IMR-90 (cell line): ENCODE measurements at regions not wholly inside any gene's neighbourhood (a gene's known extent, or its start where the extent isn't known, plus 50 kb on each side); places are given as distances from the start of the nearest gene placed in this dataset.

ENCODE experiments used
- ATAC-seq: fragments of 200-7000 bp; cut with Tn5 transposase; 2 replicates; pipeline ENCODE4 v1.9.1; 2020; ENCODE audit warnings: low read depth, mild to moderate bottlenecking, moderate library complexity
- BruUV-seq: library from RNA; stranded (reverse); fragments of 400-500 nt; replicated peaks from 2 replicates; lab custom pipeline; 2021; lab: Mats Ljungman, UMichigan
- CTCF ChIA-PET: fragments of 300-600 bp; formaldehyde crosslinking; extraction: SDS; loops from one replicate; lab custom pipeline; 2021; ENCODE audit warnings: antibody characterized with exemption; lab: Yijun Ruan, JAX
- POLR2A ChIA-PET: fragments of 300-600 bp; sonication (Branson Sonifier 250); formaldehyde crosslinking; loops from one replicate; lab custom pipeline; 2022; ENCODE audit warnings: antibody characterized with exemption; ENCODE audit not compliant: unreplicated experiment; lab: Charles Lee
- DNase-seq: peaks from one replicate; pipeline ENCODE4 v3.0.0; 2013
- H2AFZ ChIP-seq: replicated peaks from 2 replicates; pipeline ENCODE3; 2013; ENCODE audit warnings: low read length, mild to moderate bottlenecking; ENCODE audit not compliant: poor library complexity
- H2AK5ac ChIP-seq: 2 replicates; pipeline ENCODE4 v1.6.1; 2013; ENCODE audit warnings: low read depth, low read length, inconsistent platforms
- H2AK9ac ChIP-seq: replicated peaks from 2 replicates; pipeline ENCODE3; 2013; ENCODE audit warnings: mild to moderate bottlenecking, low read depth, low read length, moderate library complexity; ENCODE audit not compliant: poor library complexity
- H2BK120ac ChIP-seq: 2 replicates; pipeline ENCODE4 v1.6.1; 2013; ENCODE audit warnings: low read depth, low read length, inconsistent platforms
- H2BK15ac ChIP-seq: 3 replicates; pipeline ENCODE4 v1.6.1; 2013; ENCODE audit warnings: low read depth, low read length, inconsistent platforms
- H2BK20ac ChIP-seq: 2 replicates; pipeline ENCODE4 v1.6.1; 2013; ENCODE audit warnings: low read depth, mild to moderate bottlenecking, inconsistent platforms, low read length, moderate library complexity
- H2BK5ac ChIP-seq: 2 replicates; pipeline ENCODE4 v1.6.1; 2013; ENCODE audit warnings: mild to moderate bottlenecking, low read depth, low read length, inconsistent platforms; ENCODE audit not compliant: poor library complexity, severe bottlenecking
- H3K14ac ChIP-seq: replicated peaks from 2 replicates; pipeline ENCODE4 v1.6.1; 2013; ENCODE audit warnings: low read depth, low read length, inconsistent platforms
- H3K18ac ChIP-seq: 2 replicates; pipeline ENCODE4 v1.6.1; 2013; ENCODE audit warnings: low read depth, low read length, control low read depth
- H3K23ac ChIP-seq: 2 replicates; pipeline ENCODE4 v1.6.1; 2013; ENCODE audit warnings: low read depth, low read length, inconsistent platforms
- H3K27ac ChIP-seq: 2 replicates; pipeline ENCODE4 v1.5.1; 2013; ENCODE audit warnings: mild to moderate bottlenecking, control low read depth, low read length; ENCODE audit not compliant: insufficient read depth
- H3K27me3 ChIP-seq: 2 replicates; pipeline ENCODE4 v1.6.1; 2013; ENCODE audit warnings: low read length; ENCODE audit not compliant: control insufficient read depth, insufficient read depth
- H3K36me3 ChIP-seq: 2 replicates; pipeline ENCODE4 v1.6.1; 2013; ENCODE audit warnings: low read length, mixed read lengths; ENCODE audit not compliant: control insufficient read depth, insufficient read depth
- H3K4ac ChIP-seq: 2 replicates; pipeline ENCODE4 v1.6.1; 2013; ENCODE audit warnings: low read depth, low read length, inconsistent platforms
- H3K4me1 ChIP-seq: 2 replicates; pipeline ENCODE4 v1.6.1; 2013; ENCODE audit warnings: low read length, mixed read lengths; ENCODE audit not compliant: control insufficient read depth, insufficient read depth
- H3K4me2 ChIP-seq: 2 replicates; pipeline ENCODE4 v1.6.1; 2013; ENCODE audit warnings: low read depth, mild to moderate bottlenecking, control low read depth, low read length, moderate library complexity
- H3K4me3 ChIP-seq: 2 replicates; pipeline ENCODE4 v1.5.1; 2013; ENCODE audit warnings: low read depth, mild to moderate bottlenecking, control low read depth, low read length, moderate library complexity; ENCODE audit not compliant: insufficient read depth
- H3K56ac ChIP-seq: 2 replicates; pipeline ENCODE4 v1.6.1; 2013; ENCODE audit warnings: low read length, inconsistent platforms; ENCODE audit not compliant: insufficient read depth; ENCODE audit errors: extremely low read depth
- H3K79me1 ChIP-seq, 2 experiments: 2 replicates each; pipeline ENCODE4 v1.6.1; 2013; ENCODE audit warnings: low read length in 2 of 2, inconsistent platforms in 1 of 2, low read depth in 1 of 2
- H3K9ac ChIP-seq: 2 replicates; pipeline ENCODE4 v1.6.1; 2013; ENCODE audit warnings: low read depth, low read length, control low read depth
- H3K9me1 ChIP-seq: 2 replicates; pipeline ENCODE4 v1.6.1; 2013; ENCODE audit warnings: low read length, inconsistent platforms; ENCODE audit not compliant: insufficient read depth
- H3K9me3 ChIP-seq: 2 replicates; pipeline ENCODE4 v1.6.1; 2013; ENCODE audit warnings: low read length; ENCODE audit not compliant: control insufficient read depth, insufficient read depth
- H4K20me1 ChIP-seq: 2 replicates; pipeline ENCODE4 v1.6.1; 2013; ENCODE audit warnings: low read length, inconsistent platforms; ENCODE audit not compliant: insufficient read depth
- H4K5ac ChIP-seq: 2 replicates; pipeline ENCODE4 v1.6.1; 2013; ENCODE audit warnings: mild to moderate bottlenecking, low read depth, low read length, control low read depth
- H4K8ac ChIP-seq, 2 experiments: 2 replicates each; pipeline ENCODE4 v1.6.1; 2013; ENCODE audit warnings: low read depth in 2 of 2, low read length in 2 of 2, control low read depth in 1 of 2, inconsistent platforms in 1 of 2
- H4K91ac ChIP-seq: 2 replicates; pipeline ENCODE4 v1.6.1; 2013; ENCODE audit warnings: low read depth, low read length, inconsistent platforms; ENCODE audit not compliant: insufficient read depth
- BHLHE40 ChIP-seq: fragments of 150-350 bp; IDR thresholded peaks from 2 replicates; pipeline ENCODE4 v1.6.1; 2016; ENCODE audit warnings: mild to moderate bottlenecking, low read depth, low read length
- CEBPB ChIP-seq: IDR thresholded peaks from 2 replicates; pipeline ENCODE4 v1.6.1; 2012; ENCODE audit warnings: low read depth, low read length, improper control_type of control experiment
- CHD1 ChIP-seq: IDR thresholded peaks from 2 replicates; pipeline ENCODE4 v1.6.1; 2012; ENCODE audit warnings: low read depth, low read length, improper control_type of control experiment
- FOS ChIP-seq: fragments of 150-350 bp; IDR thresholded peaks from 2 replicates; pipeline ENCODE4 v1.6.1; 2016; ENCODE audit warnings: low read depth, low read length
- MAFK ChIP-seq: IDR thresholded peaks from 2 replicates; pipeline ENCODE4 v1.6.1; 2012; ENCODE audit warnings: low read depth, low read length, improper control_type of control experiment
- NFE2L2 ChIP-seq: fragments of 150-350 bp; IDR thresholded peaks from 2 replicates; pipeline ENCODE4 v1.6.1; 2016; ENCODE audit warnings: low read depth, mild to moderate bottlenecking, low read length
- POLR2A ChIP-seq: IDR thresholded peaks from 2 replicates; pipeline ENCODE4 v1.6.1; 2012; ENCODE audit warnings: mild to moderate bottlenecking, low read depth, low read length
- RAD21 ChIP-seq: IDR thresholded peaks from 2 replicates; pipeline ENCODE4 v1.6.1; 2012; ENCODE audit warnings: low read length, improper control_type of control experiment
- SMC3 ChIP-seq: fragments of 150-350 bp; IDR thresholded peaks from 2 replicates; pipeline ENCODE4 v1.6.1; 2016; ENCODE audit warnings: low read depth, mild to moderate bottlenecking, antibody characterized with exemption, low read length, moderate library complexity
- WGBS, 2 experiments: methylation state at CpG; one replicate each; pipeline versions ENCODE4 v1.1.5 to v1.1.7; 2013; ENCODE audit warnings: missing lambda C conversion rate in 2 of 2; ENCODE audit not compliant: insufficient read length in 1 of 2; ENCODE audit errors: extremely low coverage in 2 of 2; 5-methylcytosine and 5-hydroxymethylcytosine counted together
- dilution Hi-C: fragments of 300-500 bp; cut with HindIII; formaldehyde crosslinking; loops from one replicate; pipeline ENCODE4 v1.14.3; 2018; ENCODE audit warnings: low sequenced_read_pairs; ENCODE audit not compliant: unreplicated experiment
- in situ Hi-C: fragments of 300-500 bp; cut with MboI; formaldehyde crosslinking; loops from 3 replicates; pipeline ENCODE4 v1.14.3; 2019; ENCODE audit warnings: low sequenced_read_pairs, inconsistent platforms, mixed read lengths
- intact Hi-C: fragments of 100-400 bp; cut with micrococcal nuclease; formaldehyde crosslinking; loops from 2 replicates; pipeline ENCODE4 v1.10.0; 2022
- TF ChIP-seq, protein P1 (sequence below): fragments of 150-350 bp; IDR thresholded peaks from 2 replicates; pipeline ENCODE4 v1.6.1; 2016; ENCODE audit warnings: low read depth, mild to moderate bottlenecking, low read length, moderate library complexity, borderline replicate concordance
- TF ChIP-seq, protein P2 (sequence below): conservative IDR thresholded peaks from 2 replicates; pipeline ENCODE4 v1.5.1; 2012; ENCODE audit warnings: mild to moderate bottlenecking, low read depth, low read length, improper control_type of control experiment
- TF ChIP-seq, protein P3 (sequence below): fragments of 150-350 bp; IDR thresholded peaks from 2 replicates; pipeline ENCODE4 v1.6.1; 2017; ENCODE audit warnings: mild to moderate bottlenecking, antibody characterized with exemption, low read length, low read depth

DNA sequence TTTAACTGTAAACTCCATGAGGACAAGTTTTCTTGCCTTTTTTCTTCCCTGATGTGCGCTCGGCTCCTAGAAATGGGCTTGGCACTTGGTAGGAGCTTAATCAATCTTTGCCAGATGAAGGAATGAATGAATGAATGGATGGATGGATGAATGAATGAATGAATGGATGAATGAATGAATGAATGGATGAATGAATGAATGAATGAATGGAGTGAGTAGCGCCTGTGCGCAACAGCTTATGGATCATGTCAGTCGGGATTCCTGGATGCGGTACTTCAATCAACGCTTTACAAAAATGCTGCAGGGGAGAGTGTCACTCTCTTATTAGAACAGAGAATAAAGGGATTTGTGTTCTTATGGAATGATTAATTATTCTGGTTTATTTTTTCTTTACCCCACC, 267.3 kb downstream of the TFAP2C start:
- dilution Hi-C loops: no loop called here
- DNase-seq (no peak), ATAC-seq (no peak)
- Histone ChIP-seq H3K9me3 (peaks cover 2% of the 10 kb centered on the region), H3K9me1 (no peaks in the 10 kb centered on the region), H2BK5ac (no peak overlapping the region), H3K4me1 (no peaks in the 10 kb centered on the region), H3K18ac (no peak overlapping the region), H2BK15ac (no peak overlapping the region), H4K5ac (no peak overlapping the region), H3K27me3 (no peaks in the 10 kb centered on the region), H2AK9ac (no peak overlapping the region), H4K20me1 (no peaks in the 10 kb centered on the region), H3K36me3 (no peaks in the 10 kb centered on the region), H2BK120ac (no peak overlapping the region), H2BK20ac (no peak overlapping the region), H3K56ac (no peak overlapping the region), H3K23ac (no peak overlapping the region), H3K4me2 (no peak overlapping the region), H2AFZ (no peak overlapping the region), H3K4me3 (no peak overlapping the region), H4K8ac (no peak overlapping the region), H3K14ac (no peak overlapping the region), H2AK5ac (no peak overlapping the region), H4K91ac (no peak overlapping the region), H3K27ac (no peak overlapping the region), H3K79me1 (no peaks in the 10 kb centered on the region), H3K4ac (no peak overlapping the region), H3K9ac (no peak overlapping the region)
- no CpG with 5 or more reads among the region's 7 CpGs for WGBS, 2 experiments
- ChIA-PET CTCF (no interaction called here), POLR2A (no interaction called here)
- in situ Hi-C loops: no loop called here
- TF ChIP-seq FOS (no peak), MAFK (no peak), RAD21 (no peak), NFE2L2 (no peak), SMC3 (no peak), CEBPB (no peak), POLR2A (no peak), CHD1 (no peak), BHLHE40 (no peak)
- TF ChIP-seq, protein P1, sequence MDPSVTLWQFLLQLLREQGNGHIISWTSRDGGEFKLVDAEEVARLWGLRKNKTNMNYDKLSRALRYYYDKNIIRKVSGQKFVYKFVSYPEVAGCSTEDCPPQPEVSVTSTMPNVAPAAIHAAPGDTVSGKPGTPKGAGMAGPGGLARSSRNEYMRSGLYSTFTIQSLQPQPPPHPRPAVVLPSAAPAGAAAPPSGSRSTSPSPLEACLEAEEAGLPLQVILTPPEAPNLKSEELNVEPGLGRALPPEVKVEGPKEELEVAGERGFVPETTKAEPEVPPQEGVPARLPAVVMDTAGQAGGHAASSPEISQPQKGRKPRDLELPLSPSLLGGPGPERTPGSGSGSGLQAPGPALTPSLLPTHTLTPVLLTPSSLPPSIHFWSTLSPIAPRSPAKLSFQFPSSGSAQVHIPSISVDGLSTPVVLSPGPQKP: no peak
- TF ChIP-seq, protein P2, sequence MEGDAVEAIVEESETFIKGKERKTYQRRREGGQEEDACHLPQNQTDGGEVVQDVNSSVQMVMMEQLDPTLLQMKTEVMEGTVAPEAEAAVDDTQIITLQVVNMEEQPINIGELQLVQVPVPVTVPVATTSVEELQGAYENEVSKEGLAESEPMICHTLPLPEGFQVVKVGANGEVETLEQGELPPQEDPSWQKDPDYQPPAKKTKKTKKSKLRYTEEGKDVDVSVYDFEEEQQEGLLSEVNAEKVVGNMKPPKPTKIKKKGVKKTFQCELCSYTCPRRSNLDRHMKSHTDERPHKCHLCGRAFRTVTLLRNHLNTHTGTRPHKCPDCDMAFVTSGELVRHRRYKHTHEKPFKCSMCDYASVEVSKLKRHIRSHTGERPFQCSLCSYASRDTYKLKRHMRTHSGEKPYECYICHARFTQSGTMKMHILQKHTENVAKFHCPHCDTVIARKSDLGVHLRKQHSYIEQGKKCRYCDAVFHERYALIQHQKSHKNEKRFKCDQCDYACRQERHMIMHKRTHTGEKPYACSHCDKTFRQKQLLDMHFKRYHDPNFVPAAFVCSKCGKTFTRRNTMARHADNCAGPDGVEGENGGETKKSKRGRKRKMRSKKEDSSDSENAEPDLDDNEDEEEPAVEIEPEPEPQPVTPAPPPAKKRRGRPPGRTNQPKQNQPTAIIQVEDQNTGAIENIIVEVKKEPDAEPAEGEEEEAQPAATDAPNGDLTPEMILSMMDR: no peak
- TF ChIP-seq, protein P3, sequence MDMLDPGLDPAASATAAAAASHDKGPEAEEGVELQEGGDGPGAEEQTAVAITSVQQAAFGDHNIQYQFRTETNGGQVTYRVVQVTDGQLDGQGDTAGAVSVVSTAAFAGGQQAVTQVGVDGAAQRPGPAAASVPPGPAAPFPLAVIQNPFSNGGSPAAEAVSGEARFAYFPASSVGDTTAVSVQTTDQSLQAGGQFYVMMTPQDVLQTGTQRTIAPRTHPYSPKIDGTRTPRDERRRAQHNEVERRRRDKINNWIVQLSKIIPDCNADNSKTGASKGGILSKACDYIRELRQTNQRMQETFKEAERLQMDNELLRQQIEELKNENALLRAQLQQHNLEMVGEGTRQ: no peak
- intact Hi-C loops: no loop called here
- BruUV-seq: no TSS peak
